H9 (cell line): ENCODE measurements at regions not wholly inside any gene's neighbourhood (a gene's known extent, or its start where the extent isn't known, plus 50 kb on each side); places are given as distances from the start of the nearest gene placed in this dataset.

Experiments used
- DNase-seq: peaks from one replicate; pipeline ENCODE4 v3.0.0-alpha.2; 2017
- H2AFZ ChIP-seq: one replicate; pipeline ENCODE4 v1.6.1; 2013; ENCODE audit warnings: mild to moderate bottlenecking, low read length, control low read depth, moderate library complexity
- H2AK5ac ChIP-seq: 2 replicates; pipeline ENCODE4 v1.6.1; 2013; ENCODE audit warnings: low read length, control low read depth, mixed read lengths; ENCODE audit not compliant: insufficient read length
- H2BK120ac ChIP-seq: one replicate; pipeline ENCODE4 v1.6.1; 2013; ENCODE audit warnings: low read depth, mild to moderate bottlenecking, low read length, control low read depth, inconsistent platforms; ENCODE audit not compliant: poor library complexity, severe bottlenecking
- H2BK12ac ChIP-seq: 2 replicates; pipeline ENCODE4 v1.6.1; 2013; ENCODE audit warnings: low read length, control low read depth, mixed read lengths, low read depth; ENCODE audit not compliant: insufficient read length
- H2BK15ac ChIP-seq: 2 replicates; pipeline ENCODE4 v1.6.1; 2013; ENCODE audit warnings: low read depth, low read length, control low read depth
- H2BK20ac ChIP-seq: one replicate; pipeline ENCODE4 v1.6.1; 2013; ENCODE audit warnings: low read depth, mild to moderate bottlenecking, low read length, control low read depth, inconsistent platforms; ENCODE audit not compliant: poor library complexity, severe bottlenecking
- H2BK5ac ChIP-seq: 2 replicates; pipeline ENCODE4 v1.6.1; 2013; ENCODE audit warnings: low read length, control low read depth, mixed read lengths; ENCODE audit not compliant: insufficient read length
- H3K14ac ChIP-seq: 2 replicates; pipeline ENCODE4 v1.6.1; 2013; ENCODE audit warnings: low read length, control low read depth; ENCODE audit not compliant: insufficient read depth
- H3K18ac ChIP-seq: 2 replicates; pipeline ENCODE4 v1.6.1; 2013; ENCODE audit warnings: low read depth, mild to moderate bottlenecking, mixed read lengths, low read length, control low read depth; ENCODE audit not compliant: insufficient read length
- H3K23ac ChIP-seq: 2 replicates; pipeline ENCODE4 v1.6.1; 2013; ENCODE audit warnings: low read length, control low read depth, mixed read lengths, low read depth; ENCODE audit not compliant: insufficient read length
- H3K23me2 ChIP-seq: 2 replicates; pipeline ENCODE4 v1.6.1; 2013; ENCODE audit warnings: low read depth, mild to moderate bottlenecking, mixed read lengths, low read length, control low read depth; ENCODE audit not compliant: insufficient read length, poor library complexity, severe bottlenecking
- H3K27ac ChIP-seq: 2 replicates; pipeline ENCODE4 v1.5.1; 2013; ENCODE audit warnings: low read length, control low read depth, mixed read lengths, low read depth; ENCODE audit not compliant: insufficient read length
- H3K27me3 ChIP-seq: 2 replicates; pipeline ENCODE4 v1.6.1; 2013; ENCODE audit warnings: low read length, control low read depth, inconsistent platforms; ENCODE audit not compliant: insufficient read depth
- H3K4ac ChIP-seq: 2 replicates; pipeline ENCODE4 v1.6.1; 2013; ENCODE audit warnings: low read depth, mild to moderate bottlenecking, control low read depth, inconsistent platforms, low read length, moderate library complexity
- H3K4me1 ChIP-seq: 2 replicates; pipeline ENCODE4 v1.6.1; 2013; ENCODE audit warnings: low read length, control low read depth, inconsistent platforms; ENCODE audit not compliant: insufficient read depth
- H3K4me2 ChIP-seq: 2 replicates; pipeline ENCODE4 v1.6.1; 2013; ENCODE audit warnings: low read length, control low read depth, mixed read lengths; ENCODE audit not compliant: insufficient read length, insufficient read depth
- H3K56ac ChIP-seq: 2 replicates; pipeline ENCODE4 v1.6.1; 2013; ENCODE audit warnings: low read depth, mild to moderate bottlenecking, mixed read lengths, low read length, control low read depth; ENCODE audit not compliant: insufficient read length
- H3K79me1 ChIP-seq: 2 replicates; pipeline ENCODE4 v1.6.1; 2013; ENCODE audit warnings: low read depth, mild to moderate bottlenecking, moderate library complexity, low read length, control low read depth, inconsistent platforms; ENCODE audit not compliant: insufficient read depth, poor library complexity, severe bottlenecking
- H3K79me2 ChIP-seq: 2 replicates; pipeline ENCODE4 v1.6.1; 2013; ENCODE audit warnings: low read length, control low read depth, inconsistent platforms; ENCODE audit not compliant: insufficient read depth
- H3K9ac ChIP-seq: 2 replicates; pipeline ENCODE4 v1.6.1; 2013; ENCODE audit warnings: low read length, control low read depth, mixed read lengths; ENCODE audit not compliant: insufficient read length; ENCODE audit errors: extremely low read depth
- H3K9me3 ChIP-seq: one replicate; pipeline ENCODE4 v1.6.1; 2013; ENCODE audit warnings: low read depth, low read length, inconsistent platforms; ENCODE audit not compliant: control insufficient read depth
- H3T11ph ChIP-seq: one replicate; pipeline ENCODE4 v1.6.1; 2013; ENCODE audit warnings: mild to moderate bottlenecking, low read length, control low read depth, inconsistent platforms
- H4K20me1 ChIP-seq: one replicate; pipeline ENCODE4 v1.6.1; 2013; ENCODE audit not compliant: control insufficient read depth, insufficient read length, insufficient read depth
- H4K5ac ChIP-seq: 2 replicates; pipeline ENCODE4 v1.6.1; 2013; ENCODE audit warnings: low read depth, mild to moderate bottlenecking, mixed read lengths, low read length, control low read depth; ENCODE audit not compliant: insufficient read length
- H4K8ac ChIP-seq: replicated peaks from 2 replicates; pipeline ENCODE4 v1.6.1; 2013; ENCODE audit warnings: low read length, control low read depth, mixed read lengths, low read depth; ENCODE audit not compliant: insufficient read length
- H4K91ac ChIP-seq: 2 replicates; pipeline ENCODE4 v1.6.1; 2013; ENCODE audit warnings: low read depth, mild to moderate bottlenecking, moderate library complexity, mixed read lengths, low read length, control low read depth; ENCODE audit not compliant: insufficient read length
- H3K27ac Mint-ChIP-seq, 3 experiments: 2 replicates in 2 of 3; 3 replicates in 1 of 3; pipeline ENCODE4 v1.8.0; 2020 to 2021; ENCODE audit warnings: mixed read lengths in 3 of 3, mild to moderate bottlenecking in 1 of 3, moderate library complexity in 1 of 3
- H3K27me3 Mint-ChIP-seq: 2 replicates; pipeline ENCODE4 v1.8.0; 2021; ENCODE audit warnings: low read depth, mild to moderate bottlenecking, moderate library complexity, mixed read lengths
- H3K36me3 Mint-ChIP-seq, 3 experiments: 2 replicates in 2 of 3; 3 replicates in 1 of 3; pipeline ENCODE4 v1.8.0; 2020 to 2021; ENCODE audit warnings: low read depth in 3 of 3, mixed read lengths in 3 of 3; ENCODE audit not compliant: insufficient read depth in 1 of 3
- H3K4me1 Mint-ChIP-seq, 2 experiments: 2 replicates each; pipeline ENCODE4 v1.8.0; 2020; ENCODE audit warnings: mixed read lengths in 2 of 2
- H3K4me3 Mint-ChIP-seq, 2 experiments: 2 replicates in 1 of 2; 3 replicates in 1 of 2; pipeline ENCODE4 v1.8.0; 2020 to 2021; ENCODE audit warnings: mild to moderate bottlenecking in 2 of 2, mixed read lengths in 2 of 2, moderate library complexity in 1 of 2
- H3K9me3 Mint-ChIP-seq, 2 experiments: 2 replicates in 1 of 2; 3 replicates in 1 of 2; pipeline ENCODE4 v1.8.0; 2020; ENCODE audit warnings: mild to moderate bottlenecking in 2 of 2, mixed read lengths in 2 of 2, moderate library complexity in 1 of 2
- WGBS: extraction: QIAGEN DNeasy Blood & Tissue Kit; methylation state at CpG from one replicate; pipeline ENCODE4 v1.1.7; 2013; ENCODE audit warnings: missing lambda C conversion rate, low lambda C conversion rate, mixed read lengths; ENCODE audit not compliant: insufficient read length; ENCODE audit errors: extremely low coverage; 5-methylcytosine and 5-hydroxymethylcytosine counted together
- TF ChIP-seq, protein P1 (sequence below): fragments of 200-600 bp; sonication (generic); conservative IDR thresholded peaks from 3 replicates; pipeline ENCODE4 v1.8.0; 2021; ENCODE audit warnings: antibody characterized with exemption, mild to moderate bottlenecking

DNA sequence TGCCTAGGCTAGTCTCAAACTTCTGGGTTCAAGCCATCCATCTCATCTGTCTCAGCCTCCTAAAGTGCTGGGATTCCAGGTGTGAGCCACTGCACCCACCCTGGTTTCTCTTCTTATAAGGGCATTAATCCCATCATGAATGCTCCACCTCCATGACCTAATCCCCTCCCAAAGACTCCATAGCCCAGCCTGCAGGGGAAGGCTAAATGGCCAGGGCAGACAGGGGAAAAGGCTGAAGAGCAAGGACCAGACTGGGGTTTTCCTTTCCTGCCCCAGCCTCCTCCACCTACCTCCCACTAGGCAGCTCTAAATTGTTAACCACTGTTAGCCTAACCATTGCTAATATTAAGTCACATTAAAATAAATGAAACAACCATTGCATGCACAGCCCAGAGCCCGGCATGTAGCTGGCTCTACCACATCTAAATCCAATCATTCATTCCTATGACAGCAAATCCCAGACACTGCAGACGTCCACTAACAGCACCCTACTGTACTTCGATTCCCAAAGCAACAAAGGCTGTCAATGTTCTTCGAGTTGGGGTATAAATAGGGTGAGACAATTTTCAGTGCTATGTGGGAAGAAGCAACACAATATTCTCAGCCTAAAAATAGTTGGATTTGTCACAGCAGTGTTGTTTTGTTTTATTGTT lies 243.2 kb upstream of the ARID1B start:
- no peak overlapping the region for H3K4ac ChIP-seq
- H3K23ac ChIP-seq = no peak overlapping the region
- TF ChIP-seq, protein P1, sequence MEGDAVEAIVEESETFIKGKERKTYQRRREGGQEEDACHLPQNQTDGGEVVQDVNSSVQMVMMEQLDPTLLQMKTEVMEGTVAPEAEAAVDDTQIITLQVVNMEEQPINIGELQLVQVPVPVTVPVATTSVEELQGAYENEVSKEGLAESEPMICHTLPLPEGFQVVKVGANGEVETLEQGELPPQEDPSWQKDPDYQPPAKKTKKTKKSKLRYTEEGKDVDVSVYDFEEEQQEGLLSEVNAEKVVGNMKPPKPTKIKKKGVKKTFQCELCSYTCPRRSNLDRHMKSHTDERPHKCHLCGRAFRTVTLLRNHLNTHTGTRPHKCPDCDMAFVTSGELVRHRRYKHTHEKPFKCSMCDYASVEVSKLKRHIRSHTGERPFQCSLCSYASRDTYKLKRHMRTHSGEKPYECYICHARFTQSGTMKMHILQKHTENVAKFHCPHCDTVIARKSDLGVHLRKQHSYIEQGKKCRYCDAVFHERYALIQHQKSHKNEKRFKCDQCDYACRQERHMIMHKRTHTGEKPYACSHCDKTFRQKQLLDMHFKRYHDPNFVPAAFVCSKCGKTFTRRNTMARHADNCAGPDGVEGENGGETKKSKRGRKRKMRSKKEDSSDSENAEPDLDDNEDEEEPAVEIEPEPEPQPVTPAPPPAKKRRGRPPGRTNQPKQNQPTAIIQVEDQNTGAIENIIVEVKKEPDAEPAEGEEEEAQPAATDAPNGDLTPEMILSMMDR = no peak
- H3K4me1 ChIP-seq = peaks cover 3% of the 10 kb centered on the region
- H3K4me2 ChIP-seq = no peak overlapping the region
- WGBS = no CpG with 5 or more reads among the region's 4 CpGs
- H3K23me2 ChIP-seq = no peaks in the 10 kb centered on the region
- Mint-ChIP-seq H3K36me3 (peaks cover 0 to 5% (median 0%) of the 10 kb centered on the region in 3 experiments; a peak in 1 of 7 replicates), H3K4me3 (no peak overlapping the region), H3K27ac (peak overlapping the region in 1 of 3 experiments; percentile 46; a peak in 3 of 7 replicates), H3K4me1 (peaks cover 29 to 36% of the 10 kb centered on the region in 2 experiments), H3K9me3 (no peaks in the 10 kb centered on the region; a peak in 1 of 5 replicates), H3K27me3 (no peaks in the 10 kb centered on the region)
- no peak overlapping the region for H3K14ac ChIP-seq
- no peaks in the 10 kb centered on the region for H3K9me3 ChIP-seq
- no peaks in the 10 kb centered on the region for H3K79me1 ChIP-seq
- no peaks in the 10 kb centered on the region for H3K79me2 ChIP-seq
- no peaks in the 10 kb centered on the region for H3K27me3 ChIP-seq
- H3K18ac ChIP-seq = no peak overlapping the region
- no peak overlapping the region for H3K56ac ChIP-seq
- no peak overlapping the region for H2BK12ac ChIP-seq
- H4K5ac ChIP-seq = no peak overlapping the region
- H2AK5ac ChIP-seq = no peak overlapping the region
- H2BK15ac ChIP-seq = no peak overlapping the region
- no peak overlapping the region for H3T11ph ChIP-seq
- no peak overlapping the region for H3K9ac ChIP-seq
- H4K20me1 ChIP-seq = no peaks in the 10 kb centered on the region
- no peak overlapping the region for H2AFZ ChIP-seq
- H4K91ac ChIP-seq = no peak overlapping the region
- no peak overlapping the region for H2BK5ac ChIP-seq
- no peak for DNase-seq
- H3K27ac ChIP-seq = no peak overlapping the region
- no peak overlapping the region for H4K8ac ChIP-seq
- no peak overlapping the region for H2BK20ac ChIP-seq
- H2BK120ac ChIP-seq = no peak overlapping the region
